ENCODE measurements at regions not wholly inside any gene's neighbourhood (a gene's known extent, or its start where the extent isn't known, plus 50 kb on each side); places are given as distances from the start of the nearest gene placed in this dataset.
"Not testable (repeated sequence)": the region's sequence is repeated elsewhere in the genome, so short reads cannot be mapped to it uniquely, and the experiment has no call there.

GRCh38 chr13:68535329-68535728 lies 1305.2 kb upstream of the PCDH9 start:
- no peaks in the 10 kb centered on the region for H3K36me3 ChIP-seq (ENCODE audit: control insufficient read depth, insufficient read depth, low read length)
- H3K27me3 ChIP-seq (replicated peaks; ENCODE audit: control insufficient read depth, insufficient read depth, low read length) = no peaks in the 10 kb centered on the region
- DNase-seq (ENCODE audit: extremely low read depth, insufficient read length) = no peak
- H3K4me3 ChIP-seq (replicated peaks; ENCODE audit: low read depth, low read length) = no peak overlapping the region
- no peak for TF ChIP-seq CTCF (IDR thresholded peaks at IDR 0.05; ENCODE audit: insufficient read depth, low read length, poor library complexity, severe bottlenecking)

GRCh38 chr13:68527167-68527566 lies 1297.0 kb upstream of the PCDH9 start:
- not testable (repeated sequence) for H3K4me3 ChIP-seq (replicated peaks; ENCODE audit: low read depth, low read length); H3K27me3 ChIP-seq (replicated peaks; ENCODE audit: control insufficient read depth, insufficient read depth, low read length); DNase-seq (ENCODE audit: extremely low read depth, insufficient read length); H3K36me3 ChIP-seq (ENCODE audit: control insufficient read depth, insufficient read depth, low read length)

- H3K27me3 ChIP-seq (replicated peaks; ENCODE audit: control insufficient read depth, insufficient read depth, low read length) = no peaks in the 10 kb centered on the region
- H3K36me3 ChIP-seq (ENCODE audit: control insufficient read depth, insufficient read depth, low read length) = no peaks in the 10 kb centered on the region
- DNase-seq (ENCODE audit: extremely low read depth, insufficient read length) = no peak
- H3K4me3 ChIP-seq (replicated peaks; ENCODE audit: low read depth, low read length) = no peak overlapping the region
- no peak for TF ChIP-seq CTCF (IDR thresholded peaks at IDR 0.05; ENCODE audit: insufficient read depth, low read length, poor library complexity, severe bottlenecking)
Measured at GRCh38 chr13:68523838-68524424, 1293.8 kb upstream of the PCDH9 start.

GRCh38 chr13:68522184-68522583 lies 1292.0 kb upstream of the PCDH9 start:
- no peaks in the 10 kb centered on the region for H3K27me3 ChIP-seq (replicated peaks; ENCODE audit: control insufficient read depth, insufficient read depth, low read length)
- no peak for TF ChIP-seq CTCF (IDR thresholded peaks at IDR 0.05; ENCODE audit: insufficient read depth, low read length, poor library complexity, severe bottlenecking)

GRCh38 chr13:68509734-68510621 lies 1279.8 kb upstream of the PCDH9 start:
- DNase-seq (ENCODE audit: extremely low read depth, insufficient read length) = no peak
- no peaks in the 10 kb centered on the region for H3K36me3 ChIP-seq (ENCODE audit: control insufficient read depth, insufficient read depth, low read length)
- no peak for TF ChIP-seq CTCF (IDR thresholded peaks at IDR 0.05; ENCODE audit: insufficient read depth, low read length, poor library complexity, severe bottlenecking)
- no peak overlapping the region for H3K4me3 ChIP-seq (replicated peaks; ENCODE audit: low read depth, low read length)
- H3K27me3 ChIP-seq (replicated peaks; ENCODE audit: control insufficient read depth, insufficient read depth, low read length) = no peaks in the 10 kb centered on the region

More at GRCh38 chr13:68522184-68522583, 1292.0 kb upstream of the PCDH9 start:
- H3K36me3 ChIP-seq (ENCODE audit: control insufficient read depth, insufficient read depth, low read length) = no peaks in the 10 kb centered on the region
- no peak overlapping the region for H3K4me3 ChIP-seq (replicated peaks; ENCODE audit: low read depth, low read length)
- DNase-seq (ENCODE audit: extremely low read depth, insufficient read length) = no peak

- no peak overlapping the region for H3K4me3 ChIP-seq (replicated peaks; ENCODE audit: low read depth, low read length)
- H3K36me3 ChIP-seq (ENCODE audit: control insufficient read depth, insufficient read depth, low read length) = no peaks in the 10 kb centered on the region
- no peak for DNase-seq (ENCODE audit: extremely low read depth, insufficient read length)
- H3K27me3 ChIP-seq (replicated peaks; ENCODE audit: control insufficient read depth, insufficient read depth, low read length) = no peaks in the 10 kb centered on the region
- TF ChIP-seq CTCF (IDR thresholded peaks at IDR 0.05; ENCODE audit: insufficient read depth, low read length, poor library complexity, severe bottlenecking) = no peak
Measured at GRCh38 chr13:68506888-68507551, 1276.9 kb upstream of the PCDH9 start.
